ENCODE measurements at regions not wholly inside any gene's neighbourhood (a gene's known extent, or its start where the extent isn't known, plus 50 kb on each side); places are given as distances from the start of the nearest gene placed in this dataset.

- no peak overlapping the region for H3K4me3 ChIP-seq (ENCODE audit: low read depth, low read length, poor library complexity, severe bottlenecking)
- H4K20me1 ChIP-seq (ENCODE audit: insufficient read depth, low read length): no peaks in the 10 kb centered on the region
- POLR2A ChIA-PET: no interaction called here
Observed at GRCh38 chr16:50915120-50915519, 173.2 kb downstream of the CYLD start.

GRCh38 chr16:50910736-50911100 lies 168.8 kb downstream of the CYLD start:
- Histone ChIP-seq H3K79me2 (ENCODE audit: insufficient read depth, low read depth, low read length) (no peaks in the 10 kb centered on the region), H3K9me2 (ENCODE audit: insufficient read depth, low read length) (no peaks in the 10 kb centered on the region), H3K27ac (ENCODE audit: low read depth, low read length, poor library complexity, severe bottlenecking) (no peak overlapping the region), H3K4me3 (ENCODE audit: low read depth, low read length, poor library complexity, severe bottlenecking) (no peak overlapping the region), H3K4me1 (ENCODE audit: insufficient read depth, low read length, poor library complexity, severe bottlenecking) (no peaks in the 10 kb centered on the region), H3K9me3 (ENCODE audit: low read length) (no peaks in the 10 kb centered on the region), H3K36me3 (ENCODE audit: insufficient read depth, low read length) (no peaks in the 10 kb centered on the region), H4K20me1 (ENCODE audit: insufficient read depth, low read length) (no peaks in the 10 kb centered on the region), H3K4me2 (ENCODE audit: low read length) (no peak overlapping the region), H2AFZ (ENCODE audit: low read length) (no peak overlapping the region)
- ChIA-PET POLR2A (no interaction called here), CTCF (ENCODE audit: unreplicated experiment) (no interaction called here)
- no TSS peak for BruUV-seq (replicated peaks)
- intact Hi-C loops (cut with micrococcal nuclease; ENCODE audit: unreplicated experiment): no loop called here
- no peak for DNase-seq (ENCODE audit: low spot score)
- TF ChIP-seq CTCF (conservative IDR thresholded peaks at IDR 0.05; ENCODE audit: low read length) (no peak), EZH2phosphoT487 (IDR thresholded peaks at IDR 0.05; ENCODE audit: borderline replicate concordance, low read depth, low read length) (no peak)

More at GRCh38 chr16:50915120-50915519, 173.2 kb downstream of the CYLD start:
- Histone ChIP-seq H3K36me3 (ENCODE audit: insufficient read depth, low read length) (no peaks in the 10 kb centered on the region), H3K79me2 (ENCODE audit: insufficient read depth, low read depth, low read length) (no peaks in the 10 kb centered on the region), H3K4me1 (ENCODE audit: insufficient read depth, low read length, poor library complexity, severe bottlenecking) (no peaks in the 10 kb centered on the region), H3K4me2 (ENCODE audit: low read length) (no peak overlapping the region), H2AFZ (ENCODE audit: low read length) (no peak overlapping the region), H3K27ac (ENCODE audit: low read depth, low read length, poor library complexity, severe bottlenecking) (no peak overlapping the region), H3K9me2 (ENCODE audit: insufficient read depth, low read length) (no peaks in the 10 kb centered on the region), H3K9me3 (ENCODE audit: low read length) (no peaks in the 10 kb centered on the region)
- no peak for TF ChIP-seq EZH2phosphoT487 (IDR thresholded peaks at IDR 0.05; ENCODE audit: borderline replicate concordance, low read depth, low read length)
- CTCF ChIA-PET (ENCODE audit: unreplicated experiment): no interaction called here
- no peak for DNase-seq (ENCODE audit: low spot score)
- intact Hi-C loops (cut with micrococcal nuclease; ENCODE audit: unreplicated experiment): no loop called here
- no TSS peak for BruUV-seq (replicated peaks)

- TF ChIP-seq CTCF (conservative IDR thresholded peaks at IDR 0.05; ENCODE audit: low read length) (no peak), EZH2phosphoT487 (IDR thresholded peaks at IDR 0.05; ENCODE audit: borderline replicate concordance, low read depth, low read length) (no peak)
- H3K9me3 ChIP-seq (ENCODE audit: low read length): no peaks in the 10 kb centered on the region
- H3K4me1 ChIP-seq (ENCODE audit: insufficient read depth, low read length, poor library complexity, severe bottlenecking): no peaks in the 10 kb centered on the region
- POLR2A ChIA-PET: interaction anchor here (0.7 kb wide), 1 partner anchor 12 kb away, joined by 3 read pairs; no protein-coding TSS in a partner anchor
- H4K20me1 ChIP-seq (ENCODE audit: insufficient read depth, low read length): no peaks in the 10 kb centered on the region
- no peak overlapping the region for H3K4me3 ChIP-seq (ENCODE audit: low read depth, low read length, poor library complexity, severe bottlenecking)
- no peak overlapping the region for H3K27ac ChIP-seq (ENCODE audit: low read depth, low read length, poor library complexity, severe bottlenecking)
- H3K79me2 ChIP-seq (ENCODE audit: insufficient read depth, low read depth, low read length): no peaks in the 10 kb centered on the region
- no peaks in the 10 kb centered on the region for H3K9me2 ChIP-seq (ENCODE audit: insufficient read depth, low read length)
- CTCF ChIA-PET (ENCODE audit: unreplicated experiment): no interaction called here
- no peak overlapping the region for H3K4me2 ChIP-seq (ENCODE audit: low read length)
- H2AFZ ChIP-seq (ENCODE audit: low read length): no peak overlapping the region
- no TSS peak for BruUV-seq (replicated peaks)
- DNase-seq (ENCODE audit: low spot score): no peak
- intact Hi-C loops (cut with micrococcal nuclease; ENCODE audit: unreplicated experiment): loop anchor here (10.0 kb wide), 1 partner anchor 55 kb away; no protein-coding TSS in a partner anchor
- H3K36me3 ChIP-seq (ENCODE audit: insufficient read depth, low read length): no peaks in the 10 kb centered on the region
Observed at GRCh38 chr16:50909831-50910735, 168.2 kb downstream of the CYLD start.
